ENCODE measurements at regions not wholly inside any gene's neighbourhood (a gene's known extent, or its start where the extent isn't known, plus 50 kb on each side); places are given as distances from the start of the nearest gene placed in this dataset.

DNA sequence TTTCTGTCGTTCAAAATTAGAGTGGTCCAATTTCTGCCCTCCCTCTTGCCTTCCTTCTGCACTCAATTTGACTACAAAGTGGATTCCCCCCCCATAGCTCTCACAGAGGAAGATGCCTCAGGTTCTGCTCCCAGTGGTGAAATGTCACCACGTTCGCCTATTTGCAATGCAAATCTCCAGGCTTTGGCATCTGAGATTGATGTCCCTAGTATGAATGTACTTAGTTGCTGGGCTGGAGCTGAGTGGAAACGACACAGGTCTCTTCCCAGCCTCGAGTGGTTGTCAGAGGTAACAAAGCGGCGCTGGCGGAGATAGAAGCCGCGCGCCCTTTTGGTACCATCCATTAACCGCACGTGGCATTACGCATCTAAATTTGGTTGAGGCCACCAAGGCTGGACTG, 860.1 kb downstream of the MCTP2 start:
- DNase-seq = no peak

DNA sequence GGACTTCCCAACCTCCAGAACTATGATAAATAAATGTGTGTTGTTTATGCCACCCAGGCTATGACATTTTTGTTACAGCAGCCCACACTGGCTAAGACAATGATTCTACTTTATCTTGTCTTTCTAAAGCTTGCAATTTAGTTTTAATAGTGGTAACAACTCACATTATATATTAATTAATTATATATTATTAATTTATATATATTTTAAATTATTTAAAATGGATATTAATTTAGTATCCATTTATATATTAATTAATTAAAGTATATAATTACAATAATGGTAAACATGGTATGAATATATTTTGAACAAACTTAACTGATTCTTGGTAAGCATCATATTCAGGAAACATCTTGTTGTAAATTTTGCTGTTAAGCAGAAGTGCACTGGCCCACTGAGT, 863.9 kb downstream of the MCTP2 start:
- no peak for DNase-seq

DNA sequence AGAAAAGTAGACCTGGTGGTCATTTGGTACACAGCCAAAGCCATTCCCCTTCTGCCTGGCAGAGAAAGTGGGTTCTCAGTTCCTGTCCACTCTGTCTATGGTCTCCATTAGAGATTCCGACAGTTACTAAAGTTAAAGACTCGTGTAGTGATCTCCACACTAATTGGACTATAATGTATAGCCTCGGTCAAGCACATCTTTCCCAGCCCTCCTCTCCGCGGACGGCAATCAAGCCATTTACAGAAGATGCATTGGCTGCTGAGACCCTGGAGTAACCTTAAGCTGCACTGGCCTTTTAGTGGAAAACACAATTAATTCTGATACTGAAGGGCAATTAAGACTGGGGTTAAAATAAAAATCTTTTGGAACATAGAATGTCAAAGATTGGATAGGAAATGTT, 865.3 kb downstream of the MCTP2 start:
- no peak for DNase-seq

DNA sequence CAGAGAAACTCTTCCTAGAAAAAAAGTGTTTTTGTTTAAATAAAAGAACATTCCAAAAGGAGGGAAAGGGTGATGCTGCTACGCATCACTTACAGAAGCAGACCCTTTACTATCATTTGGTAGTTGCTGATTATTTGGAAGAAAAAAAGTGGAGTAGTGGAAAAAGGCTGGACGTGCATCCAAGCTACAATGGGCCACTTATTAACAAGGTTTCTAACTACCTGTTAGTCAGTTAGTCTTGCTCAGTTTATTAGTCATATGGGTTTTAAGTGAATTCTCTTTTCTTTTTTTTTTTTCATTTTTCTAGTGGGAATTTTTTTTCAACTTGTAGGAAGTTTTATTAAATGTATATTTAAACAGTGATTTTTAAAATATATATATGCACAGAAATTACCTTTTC, 866.0 kb downstream of the MCTP2 start:
- DNase-seq = no peak

DNA sequence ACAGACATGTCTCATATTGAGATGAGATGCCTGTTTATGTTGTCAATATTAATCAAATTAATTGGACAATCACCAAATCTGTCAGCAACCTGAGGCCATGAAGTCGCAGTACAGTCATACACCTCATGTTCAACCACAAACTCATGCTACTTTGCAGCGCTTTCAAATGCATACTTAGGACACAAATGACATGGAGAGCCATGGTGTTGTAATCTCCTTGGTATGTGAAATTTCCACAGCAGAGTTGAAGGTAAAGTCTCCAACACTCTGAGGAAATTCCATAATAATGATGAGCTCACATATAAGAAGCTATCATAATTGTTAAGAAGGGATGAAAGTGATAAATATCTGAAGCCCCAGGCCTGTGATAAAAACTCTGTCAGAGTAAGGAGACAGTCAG, 873.9 kb downstream of the MCTP2 start:
- DNase-seq = peak; percentile 7

DNA sequence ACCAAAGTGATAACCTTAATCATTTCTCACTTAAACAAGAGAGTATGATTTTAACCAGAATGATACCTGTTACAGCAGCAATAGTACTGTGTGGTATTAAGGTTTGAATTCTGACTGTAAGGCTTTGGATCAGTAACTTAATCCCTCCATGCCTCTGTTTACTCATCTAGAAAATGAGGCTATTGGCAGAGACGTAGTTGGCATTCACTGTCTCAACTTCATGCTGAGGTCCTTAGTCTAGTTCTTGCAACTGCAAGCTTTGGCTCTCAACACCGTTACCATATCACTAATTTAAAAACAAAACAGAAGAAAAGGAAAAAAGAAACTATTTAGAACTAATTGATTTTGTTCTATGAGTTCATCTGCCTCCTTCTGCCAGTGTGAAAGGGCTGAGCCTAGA, 875.4 kb downstream of the MCTP2 start:
- DNase-seq = no peak

DNA sequence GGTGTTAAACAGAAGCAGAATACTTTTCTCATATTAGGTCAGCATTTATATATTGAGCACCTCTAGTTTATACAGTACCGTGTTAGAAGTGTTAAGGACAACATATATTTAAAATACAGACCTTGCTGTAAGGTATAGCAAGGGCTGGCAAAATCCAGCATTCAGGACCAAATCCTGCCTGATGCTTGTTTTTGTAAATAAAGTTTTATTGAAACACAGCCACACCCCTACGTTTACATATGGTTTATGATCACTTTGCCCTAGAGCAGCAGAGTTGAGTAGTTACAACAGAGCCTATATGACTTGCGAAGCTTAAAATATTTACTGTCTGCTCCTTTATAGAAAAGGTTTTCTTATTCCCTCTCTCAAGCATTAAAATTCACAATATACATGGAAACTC, 877.3 kb downstream of the MCTP2 start:
- no peak for DNase-seq

DNA sequence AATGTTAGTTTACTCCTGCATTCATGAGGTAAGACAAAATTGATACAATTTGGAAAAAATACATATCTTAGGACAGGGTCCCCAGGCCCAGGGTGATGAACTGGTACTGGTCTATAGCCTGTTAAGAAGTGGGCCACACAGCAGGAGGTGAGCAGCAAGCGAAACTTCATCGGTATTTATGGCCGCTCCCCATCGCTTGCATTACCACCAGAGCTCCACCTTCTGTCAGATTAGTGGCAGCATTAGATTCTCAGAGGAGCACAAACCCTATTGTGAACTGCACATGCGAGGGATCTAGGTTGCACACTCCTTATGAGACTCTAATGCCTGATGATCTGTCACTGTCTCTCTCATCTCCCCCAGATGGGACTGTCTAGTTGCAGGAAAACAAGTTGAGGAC, 880.6 kb downstream of the MCTP2 start:
- no peak for DNase-seq

DNA sequence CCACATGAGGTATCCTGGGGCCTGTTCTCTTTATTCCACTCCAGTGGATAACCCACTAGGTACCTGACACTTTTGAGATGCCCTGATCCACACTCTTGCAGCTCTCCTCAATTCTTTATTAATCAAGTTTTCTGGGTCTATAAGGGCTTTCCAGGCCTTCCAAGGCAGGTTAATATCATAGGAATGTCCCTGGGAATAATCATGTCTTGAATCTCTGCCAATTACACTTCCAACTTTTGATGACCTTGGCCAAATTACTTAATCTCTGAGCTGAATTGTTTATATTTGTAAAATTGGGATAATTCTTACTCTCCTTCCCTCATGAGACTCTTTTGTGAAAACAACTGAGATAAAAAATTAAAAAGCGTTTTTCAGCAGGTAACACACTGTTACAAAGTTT, 881.7 kb downstream of the MCTP2 start:
- no peak for DNase-seq

DNA sequence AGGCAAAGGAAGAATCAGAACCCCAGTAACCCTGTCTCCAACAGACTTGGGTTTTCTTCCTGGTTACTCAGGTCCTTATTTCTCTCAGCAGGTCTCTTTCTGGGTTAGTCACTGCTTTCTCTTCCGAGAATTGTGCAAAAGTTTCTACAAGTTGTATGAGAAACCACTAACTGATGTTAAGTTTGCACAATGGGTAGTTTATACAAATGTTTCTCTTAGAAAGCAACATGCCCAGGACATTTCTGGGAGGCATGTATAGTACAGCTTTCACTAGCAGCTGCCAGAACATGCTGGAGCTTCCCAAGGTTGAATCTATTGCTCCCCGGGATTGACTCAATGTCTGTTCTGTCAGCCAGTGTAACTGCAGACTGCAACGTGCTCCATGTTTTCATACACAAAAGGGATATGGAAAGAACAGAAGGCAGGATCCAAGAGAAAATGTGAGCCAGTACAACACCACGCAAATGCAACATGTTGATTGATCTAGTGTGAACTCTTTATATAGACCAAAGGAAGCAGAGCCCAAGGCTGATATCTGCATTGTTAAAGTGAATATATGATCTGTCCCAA, 887.8 kb downstream of the MCTP2 start:
- no peak for DNase-seq

DNA sequence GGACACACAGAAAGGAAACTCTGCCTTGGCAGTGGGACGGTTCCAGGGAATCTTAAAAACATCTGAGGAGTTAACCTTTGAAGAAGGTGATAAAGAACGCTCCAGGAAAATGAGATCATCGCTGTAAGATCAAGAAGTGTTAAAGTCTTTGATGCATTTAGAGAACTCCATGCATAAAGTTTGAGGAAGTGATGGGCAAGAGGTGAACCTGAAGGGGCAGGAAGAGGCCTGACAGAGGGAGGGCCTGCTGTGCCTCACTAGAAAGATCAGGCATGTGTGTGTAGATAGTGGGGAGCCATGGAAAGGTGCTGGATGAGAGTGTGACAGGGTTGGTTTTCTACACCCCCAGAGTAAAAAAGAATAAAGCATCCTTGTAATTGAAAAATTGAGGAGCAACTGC, 889.2 kb downstream of the MCTP2 start:
- DNase-seq = no peak

DNA sequence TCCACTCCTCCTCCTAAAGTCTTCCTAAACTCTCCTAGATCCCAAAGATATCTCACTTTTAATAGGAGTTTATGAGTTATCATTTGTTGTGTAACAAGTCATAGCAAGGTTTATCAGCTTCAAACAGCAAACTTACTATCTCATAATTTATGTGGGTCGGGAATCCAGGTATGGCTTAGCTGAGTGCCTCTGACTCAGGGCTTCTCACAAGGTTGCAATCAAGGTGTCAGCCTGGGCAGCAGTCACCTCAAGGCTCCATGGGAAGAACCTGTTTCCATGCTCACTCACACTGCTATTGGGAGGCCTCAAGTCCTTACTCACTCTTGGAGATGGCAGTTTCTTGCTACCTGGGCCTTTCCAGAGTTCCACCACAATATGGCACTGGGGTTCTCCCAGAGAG, 889.8 kb downstream of the MCTP2 start:
- no peak for DNase-seq

DNA sequence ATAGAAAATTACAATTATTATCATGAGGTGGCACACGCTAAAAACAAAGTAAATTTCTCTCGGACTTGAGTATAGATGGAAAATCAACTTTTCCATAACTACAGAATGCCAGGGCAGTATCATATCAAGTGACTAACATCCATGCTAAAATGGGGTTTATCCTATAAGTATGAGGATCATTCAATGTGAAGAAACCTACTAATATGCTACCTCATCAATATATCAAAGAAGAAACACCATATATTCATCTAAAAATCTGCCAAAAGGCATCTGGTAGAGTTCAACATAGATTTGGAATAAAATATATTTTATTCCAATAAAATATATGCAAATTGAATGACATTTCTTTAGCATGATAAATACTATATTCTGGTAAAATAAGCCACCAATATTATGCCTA, 894.4 kb downstream of the MCTP2 start:
- DNase-seq = no peak

DNA sequence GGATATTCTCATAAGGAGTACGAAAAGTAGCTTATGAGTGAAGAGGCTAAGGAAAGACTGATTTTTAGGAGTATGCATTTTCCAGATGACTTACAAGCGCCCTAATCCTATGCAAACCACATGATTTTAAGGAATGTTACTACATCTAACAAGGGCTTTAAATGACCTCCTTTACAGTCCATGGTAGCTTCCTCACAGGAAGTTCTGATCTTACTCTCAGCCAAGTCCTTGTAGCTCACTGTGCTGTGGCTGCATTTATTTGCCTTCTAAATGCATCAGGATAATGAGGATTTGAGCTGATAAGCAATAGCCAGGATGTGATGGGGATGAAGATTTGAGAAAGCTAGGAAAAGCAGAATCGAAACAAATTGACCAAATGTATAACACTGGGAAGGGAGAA, 896.0 kb downstream of the MCTP2 start:
- no peak for DNase-seq

DNA sequence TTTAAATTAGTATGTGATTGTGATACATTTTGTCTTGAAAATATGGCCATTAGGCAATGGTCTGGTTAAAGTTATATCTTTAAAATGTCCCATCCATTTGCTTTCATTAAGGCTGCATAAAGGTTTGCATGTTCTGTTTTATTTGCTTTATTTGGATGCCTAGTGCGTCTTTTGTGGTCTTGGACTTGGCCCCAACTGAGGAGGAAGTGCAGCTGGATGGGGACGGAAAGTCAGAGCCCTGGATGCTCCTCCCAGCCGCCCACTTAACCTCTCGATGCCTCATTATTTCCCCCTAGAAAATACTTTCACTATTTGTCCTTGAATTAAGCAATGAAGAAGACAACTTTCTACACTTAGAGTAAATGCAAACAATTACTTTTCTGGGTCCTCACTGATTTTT, 898.2 kb downstream of the MCTP2 start:
- DNase-seq = no peak

DNA sequence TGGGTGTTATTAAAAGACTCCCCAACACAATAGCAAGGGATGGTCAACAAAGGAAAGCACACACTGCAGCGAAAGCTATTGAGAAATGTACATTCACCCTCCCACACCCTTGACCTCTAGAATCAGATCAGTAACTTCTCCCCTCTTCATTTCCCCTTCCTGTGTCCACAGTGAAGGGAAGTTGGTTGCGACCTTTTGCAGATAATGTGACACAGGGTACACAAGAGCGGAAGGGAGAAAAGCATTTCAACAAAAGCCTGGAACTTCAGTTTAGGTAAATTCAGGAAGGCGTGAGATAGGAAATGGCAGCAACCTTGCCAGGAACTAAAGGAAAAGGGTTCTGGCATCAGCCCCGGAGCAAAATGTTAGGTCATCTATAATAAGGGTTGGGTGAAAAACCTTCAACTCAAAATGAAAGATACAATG, 899.8 kb downstream of the MCTP2 start:
- DNase-seq = no peak

DNA sequence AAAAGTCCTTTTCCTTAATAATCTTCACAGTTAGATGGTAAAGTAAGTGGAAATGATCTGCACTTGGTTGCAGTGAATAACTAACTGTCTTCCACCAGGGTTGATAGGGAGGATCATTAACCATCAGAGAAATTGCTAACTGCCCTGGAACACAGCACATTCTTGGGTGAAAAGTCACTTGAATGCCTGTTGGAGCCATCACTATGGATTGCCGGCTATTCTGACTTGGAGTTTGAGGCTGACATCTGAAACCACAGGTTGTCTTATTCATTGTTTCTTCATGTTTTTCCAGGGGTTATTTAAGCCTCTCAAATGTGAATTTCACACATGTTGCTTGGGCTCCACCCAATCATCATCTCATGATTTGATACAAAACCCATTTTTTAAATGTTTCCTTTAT, 901.4 kb downstream of the MCTP2 start:
- no peak for DNase-seq

DNA sequence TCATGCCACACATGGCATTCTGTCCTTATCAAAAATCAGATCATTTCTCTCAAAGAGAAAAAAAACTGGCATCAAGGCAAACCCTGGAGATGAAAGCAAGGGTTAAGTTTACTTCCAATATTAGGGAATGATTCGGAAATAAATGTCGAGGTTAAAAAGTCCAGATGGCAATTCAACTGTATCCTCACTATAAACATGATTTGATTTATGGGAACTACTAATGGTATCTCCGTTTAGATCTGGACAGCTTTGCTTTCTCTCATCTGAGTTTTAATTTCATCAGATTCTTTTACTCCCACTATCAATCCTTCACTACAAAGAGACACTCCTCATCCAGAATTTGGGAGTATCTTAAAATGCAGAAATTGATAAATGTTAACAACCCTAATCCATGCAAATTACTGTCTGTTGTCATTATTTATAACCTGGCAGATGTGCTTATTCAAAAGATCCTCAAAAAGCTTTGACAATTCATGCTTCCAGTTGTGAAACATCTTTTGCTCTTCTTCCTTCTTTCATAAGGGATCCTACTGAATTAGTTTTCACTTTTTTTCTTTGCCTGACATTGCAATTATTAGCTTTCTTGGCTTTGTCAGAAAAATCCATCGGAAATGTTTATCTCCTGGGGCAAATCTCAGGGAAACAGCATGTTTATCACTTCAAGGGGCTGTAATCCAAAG, 903.2 kb downstream of the MCTP2 start:
- no peak for DNase-seq

DNA sequence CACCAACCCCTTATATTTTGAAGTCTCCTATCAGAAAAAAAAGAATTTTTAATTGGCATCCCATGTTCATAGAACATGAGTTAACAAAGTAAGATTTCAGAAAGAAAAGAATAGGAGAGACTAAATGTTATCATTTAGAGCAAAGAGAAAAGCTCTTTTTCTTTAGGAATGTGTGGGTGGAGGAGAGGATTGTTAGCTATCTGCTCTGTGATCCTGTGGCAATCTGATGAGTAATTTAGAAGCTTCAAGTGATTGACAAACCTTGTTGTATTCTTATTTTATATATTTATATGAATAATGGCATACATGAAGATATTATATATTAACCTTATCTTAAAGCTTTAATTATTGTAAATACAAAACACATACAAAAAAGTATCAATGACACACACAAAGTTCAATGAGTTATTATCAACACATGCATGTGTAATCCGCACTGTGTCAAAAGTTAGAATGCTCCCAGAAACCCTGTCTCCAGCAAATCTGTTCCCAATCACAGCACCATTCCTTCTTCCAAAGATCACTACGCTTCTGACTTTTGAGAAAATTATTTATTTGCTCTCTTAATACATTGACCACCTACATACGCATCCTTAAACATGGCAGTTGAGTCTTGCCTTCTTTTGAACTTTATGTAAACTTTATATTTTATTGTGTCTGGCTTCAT, 907.4 kb downstream of the MCTP2 start:
- DNase-seq = no peak

DNA sequence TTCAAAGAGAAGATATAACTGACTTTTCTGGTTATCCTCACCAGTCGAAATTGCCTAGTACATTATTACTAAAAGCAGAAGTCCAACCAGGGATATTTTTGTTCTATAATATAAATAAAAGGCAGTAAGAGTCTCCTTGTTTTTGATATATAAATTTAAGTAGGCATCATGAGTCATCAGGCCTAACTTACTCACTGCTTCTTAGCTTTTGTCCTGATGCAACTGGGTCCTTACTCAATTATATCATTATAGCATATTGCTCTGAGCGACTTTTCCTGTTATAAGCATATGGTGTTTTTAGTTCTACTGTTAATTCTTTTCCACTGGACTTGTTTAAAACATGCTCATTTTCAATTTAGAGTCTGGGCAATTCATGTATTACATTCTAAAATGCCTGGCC, 910.1 kb downstream of the MCTP2 start:
- DNase-seq = no peak

DNA sequence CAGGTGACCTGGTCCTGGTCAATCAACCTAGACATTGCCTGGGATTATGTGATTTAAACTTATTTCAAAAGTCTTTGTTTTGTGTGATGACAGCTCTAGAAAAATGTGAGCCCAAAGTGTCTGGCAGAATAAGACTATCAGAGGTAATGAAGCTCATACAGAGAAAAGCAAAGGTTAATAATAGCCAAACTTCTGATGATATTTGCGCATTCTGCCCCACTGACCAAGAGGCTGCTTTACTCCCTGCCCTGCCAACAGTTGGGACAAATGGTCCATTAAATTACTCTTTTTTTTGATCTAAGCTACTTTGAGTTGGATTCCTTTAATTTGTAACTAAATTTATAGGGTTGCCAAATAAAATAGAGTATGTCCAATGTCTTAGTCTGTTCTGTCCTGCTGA, 911.2 kb downstream of the MCTP2 start:
- DNase-seq = no peak

DNA sequence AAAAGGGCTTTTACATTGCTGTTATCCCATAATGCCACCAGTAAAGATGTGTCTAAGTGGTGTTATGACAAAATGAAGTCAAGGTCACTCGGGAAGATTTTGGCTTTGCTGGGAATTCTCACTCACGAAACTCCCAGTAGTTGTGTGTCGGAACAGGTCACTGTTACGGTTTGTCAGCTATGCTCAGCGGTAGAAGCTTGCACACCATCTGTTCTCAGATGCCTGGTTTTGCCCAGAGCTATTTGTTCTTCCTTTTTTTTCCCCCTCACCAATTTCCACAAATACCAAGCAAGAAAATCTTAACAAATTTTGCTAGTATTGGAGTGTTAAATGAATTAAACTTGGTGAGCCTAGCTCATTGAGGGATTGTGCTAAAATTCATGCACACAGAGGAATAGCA, 915.1 kb downstream of the MCTP2 start:
- DNase-seq = no peak

DNA sequence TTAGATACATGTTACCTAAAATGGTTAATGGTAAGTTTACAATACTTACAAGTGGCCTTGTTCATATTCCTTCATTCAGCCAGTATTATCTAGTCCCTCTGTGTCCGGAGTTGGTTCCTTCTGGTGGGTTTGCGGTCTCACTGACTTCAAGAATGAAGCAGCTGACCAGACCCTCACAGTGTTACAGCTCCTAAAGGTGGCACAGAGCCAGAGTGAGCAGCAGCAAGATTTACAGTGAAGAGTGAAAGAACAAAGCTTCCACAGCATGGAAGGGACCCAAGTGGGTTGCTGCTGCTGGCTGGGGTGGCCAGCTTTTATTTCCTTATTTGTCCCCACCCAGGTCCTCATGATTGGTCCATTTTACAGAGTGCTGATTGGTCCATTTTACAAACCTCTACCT, 916.8 kb downstream of the MCTP2 start:
- no peak for DNase-seq

DNA sequence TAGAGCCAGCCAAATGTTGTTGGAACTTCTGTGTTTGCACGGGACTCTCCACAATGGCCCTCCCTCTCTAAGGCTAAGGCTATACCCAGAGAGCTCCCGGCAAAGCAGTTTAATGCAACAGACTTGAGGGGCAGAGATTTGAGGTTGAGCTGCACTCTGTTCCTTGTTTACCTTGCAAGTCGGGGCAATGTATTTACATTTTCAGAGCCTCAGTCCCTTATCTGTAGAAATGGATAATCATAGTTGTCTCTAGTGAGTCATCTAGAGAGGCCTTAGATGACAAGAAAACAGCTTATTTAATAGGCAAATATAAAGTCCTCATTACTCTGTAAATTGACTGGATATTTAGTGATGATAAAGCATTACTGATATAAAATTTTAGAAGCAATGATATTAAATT, 917.7 kb downstream of the MCTP2 start:
- no peak for DNase-seq

DNA sequence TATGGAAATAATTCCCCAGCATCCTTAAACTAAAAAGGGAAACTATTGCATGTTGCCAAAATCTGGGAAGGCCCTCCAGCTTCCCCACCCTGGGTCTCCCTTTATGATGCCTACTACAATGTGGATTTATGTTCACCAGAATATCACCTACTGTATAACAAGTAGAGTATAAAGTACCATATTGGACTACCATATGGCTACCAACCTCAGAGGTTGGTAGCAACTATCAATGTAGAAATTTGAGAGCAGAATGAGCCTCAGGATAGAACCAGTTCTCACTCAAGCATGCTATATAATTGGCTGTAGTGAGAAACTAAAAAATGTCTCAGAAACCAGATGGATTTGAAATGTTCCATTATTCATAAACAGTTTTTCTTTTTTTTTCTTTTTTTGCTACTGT, 918.4 kb downstream of the MCTP2 start:
- DNase-seq = no peak
